NT2/D1 (cell line): ENCODE measurements at regions not wholly inside any gene's neighbourhood (a gene's known extent, or its start where the extent isn't known, plus 50 kb on each side); places are given as distances from the start of the nearest gene placed in this dataset.

Experiments
- DNase-seq: peaks from one replicate; pipeline ENCODE4 v3.0.0-alpha.2; 2011; ENCODE audit warnings: low read depth, low spot score
- H3K27me3 ChIP-seq: 2 replicates; pipeline ENCODE4 v1.6.0; 2011; ENCODE audit warnings: mild to moderate bottlenecking; ENCODE audit not compliant: insufficient read length, insufficient read depth
- H3K36me3 ChIP-seq: 2 replicates; pipeline ENCODE4 v1.6.1; 2011; ENCODE audit warnings: mild to moderate bottlenecking, low read length, mixed read lengths; ENCODE audit not compliant: insufficient read depth, insufficient read length
- H3K4me1 ChIP-seq: 2 replicates; pipeline ENCODE4 v1.5.1; 2011; ENCODE audit not compliant: insufficient read depth, insufficient read length
- H3K4me3 ChIP-seq: 2 replicates; pipeline ENCODE4 v1.5.1; 2011; ENCODE audit warnings: low read depth; ENCODE audit not compliant: insufficient read length
- H3K9ac ChIP-seq: 2 replicates; pipeline ENCODE4 v1.6.0; 2011; ENCODE audit warnings: low read depth; ENCODE audit not compliant: insufficient read length
- H3K9me3 ChIP-seq: 2 replicates; pipeline ENCODE4 v1.5.1; 2011; ENCODE audit warnings: mild to moderate bottlenecking, low read length; ENCODE audit not compliant: insufficient read depth
- SUZ12 ChIP-seq: IDR thresholded peaks from 2 replicates; pipeline ENCODE4 v1.6.1; 2011; ENCODE audit not compliant: insufficient read length, insufficient read depth; ENCODE audit errors: extremely low read depth
- YY1 ChIP-seq: IDR thresholded peaks from 2 replicates; pipeline ENCODE4 v1.6.1; 2011; ENCODE audit not compliant: insufficient read length, insufficient read depth
- ZNF274 ChIP-seq: IDR thresholded peaks from 2 replicates; pipeline ENCODE4 v1.6.1; 2011; ENCODE audit warnings: mild to moderate bottlenecking, low read depth, low read length

DNA sequence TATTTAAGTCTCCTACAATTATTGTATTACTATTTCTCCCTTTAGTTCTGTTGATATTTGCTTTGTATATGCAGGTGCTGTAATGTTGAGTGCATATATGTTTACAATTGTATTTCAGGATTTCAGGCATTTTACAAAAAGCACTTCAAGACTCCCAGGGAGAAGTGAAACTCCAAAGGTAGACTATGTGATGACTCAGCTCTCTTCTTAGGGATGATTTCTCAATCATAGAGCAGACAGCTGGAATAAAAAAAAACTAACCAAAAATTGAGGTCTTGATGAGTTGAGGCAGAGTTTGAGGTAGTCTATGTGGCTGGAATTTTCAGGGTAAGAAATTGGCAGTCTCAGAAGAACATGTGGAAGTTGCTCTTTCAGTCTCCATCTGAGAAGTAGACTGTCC is 786.1 kb downstream of the TFAP2A start:
- DNase-seq, result no peak
- TF ChIP-seq SUZ12, result no peak
- no peak for TF ChIP-seq ZNF274
- TF ChIP-seq YY1, result no peak

DNA sequence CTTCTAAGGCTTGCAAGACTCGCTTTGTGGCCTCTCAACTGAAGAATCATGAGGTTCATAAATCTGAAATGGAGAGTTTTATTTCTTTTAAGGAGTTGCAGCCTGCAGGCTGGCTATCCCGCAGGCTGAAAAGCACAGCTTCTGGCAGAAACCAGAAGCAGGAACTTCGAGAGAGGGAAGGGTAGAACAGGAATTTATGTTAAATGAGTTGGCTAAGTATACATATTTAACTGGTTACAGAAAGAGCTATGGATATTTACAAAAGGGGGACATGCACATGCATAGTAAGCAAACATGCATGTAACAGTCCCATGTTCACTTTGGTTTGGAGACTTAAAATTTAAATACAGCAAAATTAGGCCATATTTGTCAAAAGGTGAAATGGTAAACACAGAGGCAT is 787.0 kb downstream of the TFAP2A start:
- Histone ChIP-seq H3K27me3 (no peaks in the 10 kb centered on the region), H3K4me1 (no peaks in the 10 kb centered on the region), H3K36me3 (no peaks in the 10 kb centered on the region), H3K9ac (no peak overlapping the region), H3K9me3 (peaks cover 15% of the 10 kb centered on the region), H3K4me3 (no peak overlapping the region)
- DNase-seq, result no peak
- TF ChIP-seq ZNF274 (no peak), YY1 (no peak), SUZ12 (no peak)

More for the DNA sequence above, 786.1 kb downstream of the TFAP2A start:
- no peak overlapping the region for H3K9ac ChIP-seq
- H3K9me3 ChIP-seq, result peaks cover 15% of the 10 kb centered on the region
- no peaks in the 10 kb centered on the region for H3K27me3 ChIP-seq
- H3K36me3 ChIP-seq, result no peaks in the 10 kb centered on the region
- no peak overlapping the region for H3K4me3 ChIP-seq
- no peaks in the 10 kb centered on the region for H3K4me1 ChIP-seq

DNA sequence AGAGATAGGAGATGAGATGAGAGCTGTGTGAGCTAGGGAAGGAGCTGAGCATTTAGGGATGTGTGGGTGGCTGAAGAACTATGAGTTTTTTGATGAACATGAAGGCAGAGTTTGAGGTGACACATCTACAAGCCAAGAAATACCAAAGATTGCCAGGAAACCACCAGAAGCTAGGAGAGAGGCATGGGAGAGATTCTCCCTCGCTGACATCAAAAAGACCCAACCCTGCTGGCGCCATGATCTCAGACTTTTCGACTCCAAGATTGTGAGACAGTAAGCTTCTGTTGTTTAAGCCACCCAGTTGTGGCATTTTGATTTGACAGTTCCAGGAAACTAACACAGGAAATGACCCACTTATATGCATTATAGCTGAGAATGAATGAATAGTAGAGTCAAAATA is 790.9 kb downstream of the TFAP2A start:
- H3K27me3 ChIP-seq, result no peaks in the 10 kb centered on the region
- H3K36me3 ChIP-seq, result no peaks in the 10 kb centered on the region
- no peak for DNase-seq
- no peak overlapping the region for H3K4me3 ChIP-seq
- TF ChIP-seq SUZ12 (no peak), YY1 (no peak), ZNF274 (no peak)
- no peak overlapping the region for H3K9ac ChIP-seq
- no peaks in the 10 kb centered on the region for H3K4me1 ChIP-seq
- peaks cover 1% of the 10 kb centered on the region; the same call in 1 of the 2 replicates for H3K9me3 ChIP-seq

DNA sequence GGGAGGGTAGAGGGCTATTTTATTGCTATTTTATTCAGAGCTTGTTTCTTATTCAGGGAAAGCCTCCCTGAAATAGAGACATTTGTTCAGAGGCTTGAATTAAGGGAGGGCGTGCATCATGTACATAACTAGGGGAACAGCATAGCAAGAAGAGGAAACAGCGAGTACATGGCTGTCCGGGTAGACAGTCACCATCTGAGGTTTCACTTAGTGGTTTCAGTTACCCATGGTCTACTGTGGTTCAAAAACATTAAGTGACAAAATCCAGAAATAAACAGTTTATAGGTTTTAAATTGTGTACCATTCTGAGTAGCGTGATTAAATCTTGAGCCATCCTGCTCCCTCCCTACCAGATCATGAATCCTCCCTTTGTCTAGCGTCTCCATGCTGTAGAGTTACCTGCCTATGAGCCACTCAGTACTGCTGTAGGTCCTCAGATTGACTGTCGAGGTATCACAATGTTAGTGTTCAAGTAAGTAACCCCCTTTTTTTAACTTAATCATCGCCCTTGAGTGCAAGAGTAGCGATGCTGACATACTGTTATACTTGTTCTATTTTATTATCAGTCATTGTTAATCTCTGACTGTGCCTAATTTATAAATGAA is 791.5 kb downstream of the TFAP2A start:
- Histone ChIP-seq H3K36me3 (no peaks in the 10 kb centered on the region), H3K4me3 (no peak overlapping the region), H3K27me3 (no peaks in the 10 kb centered on the region), H3K9ac (no peak overlapping the region), H3K9me3 (no peaks in the 10 kb centered on the region), H3K4me1 (no peaks in the 10 kb centered on the region)
- no peak for DNase-seq
- no peak for TF ChIP-seq SUZ12
- no peak for TF ChIP-seq YY1
- no peak for TF ChIP-seq ZNF274

DNA sequence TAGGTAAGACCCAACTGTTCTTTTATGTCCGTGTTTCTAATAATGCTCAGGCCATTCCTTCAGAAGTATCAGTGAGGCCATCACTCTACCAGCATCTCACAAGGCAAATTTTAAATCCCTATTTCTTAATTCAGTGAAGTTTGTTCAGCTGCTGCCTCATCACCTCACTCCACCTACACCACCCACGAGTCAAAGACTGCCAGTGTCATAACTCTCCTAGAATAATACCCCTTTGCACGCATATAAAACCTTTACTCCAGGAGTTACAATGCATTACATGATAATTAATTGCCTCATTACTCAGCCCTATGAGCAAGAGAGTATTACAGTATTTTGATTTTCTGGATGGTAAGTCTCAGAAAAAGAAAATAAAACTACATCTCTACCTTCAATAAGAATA is 793.6 kb downstream of the TFAP2A start:
- H3K36me3 ChIP-seq, result no peaks in the 10 kb centered on the region
- H3K4me3 ChIP-seq, result no peak overlapping the region
- no peaks in the 10 kb centered on the region for H3K27me3 ChIP-seq
- no peak for DNase-seq
- no peaks in the 10 kb centered on the region for H3K9me3 ChIP-seq
- H3K9ac ChIP-seq, result no peak overlapping the region
- TF ChIP-seq ZNF274 (no peak), YY1 (no peak), SUZ12 (no peak)
- no peaks in the 10 kb centered on the region for H3K4me1 ChIP-seq

DNA sequence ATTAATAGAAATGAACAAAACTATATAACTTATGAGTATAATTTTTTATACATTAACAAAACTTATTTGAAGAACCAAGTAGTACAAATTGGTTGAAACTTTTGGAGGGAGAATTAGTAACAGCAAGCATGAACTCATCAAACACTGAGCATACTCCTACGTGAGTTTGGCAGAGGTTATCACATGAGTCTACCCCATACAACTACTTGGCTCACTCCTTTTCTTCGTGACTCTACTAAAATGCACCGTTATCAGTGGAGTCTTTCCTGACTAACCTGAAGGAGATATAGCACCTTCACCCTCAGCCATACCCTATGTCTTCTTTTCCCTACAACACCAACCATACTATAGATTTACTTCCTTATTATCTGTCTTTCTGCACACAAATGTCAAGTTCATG is 794.2 kb downstream of the TFAP2A start:
- Histone ChIP-seq H3K9ac (no peak overlapping the region), H3K36me3 (no peaks in the 10 kb centered on the region), H3K4me1 (no peaks in the 10 kb centered on the region), H3K27me3 (no peaks in the 10 kb centered on the region), H3K4me3 (no peak overlapping the region), H3K9me3 (no peaks in the 10 kb centered on the region)
- DNase-seq, result no peak
- TF ChIP-seq YY1 (no peak), ZNF274 (no peak), SUZ12 (no peak)

DNA sequence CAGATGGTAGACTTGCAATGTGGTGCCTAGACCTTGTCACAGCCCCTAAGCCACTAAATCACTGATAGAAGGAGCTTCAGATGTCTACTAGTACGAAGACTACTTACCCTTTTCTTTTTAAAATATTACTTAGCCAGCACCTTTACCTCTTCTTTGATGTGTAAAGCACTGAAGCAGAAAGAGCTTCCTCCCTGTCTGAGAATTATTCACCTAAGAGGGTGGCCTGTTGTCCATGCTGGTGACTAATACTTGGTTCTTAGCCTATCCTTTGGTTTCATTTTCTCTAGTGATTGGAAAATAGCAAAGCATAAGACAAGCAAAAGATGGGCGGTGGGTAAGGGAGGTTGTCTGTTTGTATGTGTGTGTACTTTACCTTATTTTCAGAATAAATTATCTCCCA is 794.6 kb downstream of the TFAP2A start:
- H3K36me3 ChIP-seq, result no peaks in the 10 kb centered on the region
- no peak for DNase-seq
- no peaks in the 10 kb centered on the region for H3K27me3 ChIP-seq
- no peaks in the 10 kb centered on the region for H3K4me1 ChIP-seq
- H3K9me3 ChIP-seq, result no peaks in the 10 kb centered on the region
- no peak overlapping the region for H3K4me3 ChIP-seq
- TF ChIP-seq ZNF274, result no peak
- TF ChIP-seq YY1, result no peak
- TF ChIP-seq SUZ12, result no peak
- no peak overlapping the region for H3K9ac ChIP-seq

DNA sequence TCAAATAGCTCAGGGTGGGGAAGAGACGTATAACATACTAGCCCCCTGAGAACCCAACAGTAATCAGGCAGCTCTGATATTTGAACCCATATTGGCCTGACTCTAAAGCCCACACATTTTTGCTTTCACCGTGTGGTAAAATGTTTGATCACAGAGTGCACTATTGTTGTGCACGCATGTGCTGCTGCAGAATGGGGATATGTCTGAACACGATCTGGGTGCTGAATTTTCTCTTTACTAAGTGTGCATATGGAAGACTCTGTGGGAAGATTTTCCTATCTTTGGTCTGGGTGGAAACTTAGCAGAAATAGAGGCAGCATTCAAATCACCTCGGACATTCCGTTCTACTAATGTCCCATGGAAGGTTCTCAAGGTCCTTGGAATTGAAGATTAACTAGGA is 800.1 kb downstream of the TFAP2A start:
- Histone ChIP-seq H3K27me3 (no peaks in the 10 kb centered on the region), H3K4me1 (no peaks in the 10 kb centered on the region), H3K9ac (no peak overlapping the region), H3K9me3 (no peaks in the 10 kb centered on the region), H3K36me3 (no peaks in the 10 kb centered on the region), H3K4me3 (no peak overlapping the region)
- no peak for DNase-seq
- TF ChIP-seq SUZ12, result no peak
- TF ChIP-seq YY1, result no peak
